Caco-2 (cell line): ENCODE measurements at regions not wholly inside any gene's neighbourhood (a gene's known extent, or its start where the extent isn't known, plus 50 kb on each side); places are given as distances from the start of the nearest gene placed in this dataset.

Source experiments
- BruUV-seq: library from RNA; stranded (reverse); fragments of 400-500 nt; replicated peaks from 2 replicates; lab custom pipeline; 2021; lab: Mats Ljungman, UMichigan
- CTCF ChIA-PET: fragments of 300-600 bp; sonication (Branson Sonifier 250); formaldehyde crosslinking; loops from one replicate; lab custom pipeline; 2022; ENCODE audit warnings: antibody characterized with exemption; lab: Charles Lee
- POLR2A ChIA-PET: fragments of 300-600 bp; sonication (Branson Sonifier 250); formaldehyde crosslinking; loops from one replicate; lab custom pipeline; 2022; ENCODE audit warnings: antibody characterized with exemption; lab: Charles Lee
- DNase-seq, 2 experiments: peaks; one replicate each; pipeline versions ENCODE4 v3.0.0 to v3.0.0-alpha.2; 2020 to 2022
- H3K27me3 ChIP-seq: replicated peaks from 2 replicates; pipeline ENCODE4 v1.6.0; 2011; ENCODE audit warnings: low read length; ENCODE audit not compliant: control insufficient read depth, insufficient read depth
- H3K36me3 ChIP-seq: 2 replicates; pipeline ENCODE4 v1.5.1; 2011; ENCODE audit warnings: low read length; ENCODE audit not compliant: control insufficient read depth, insufficient read depth
- H3K4me1 ChIP-seq: fragments of 250-450 bp; sonication (Bioruptor Pico); 2 replicates; pipeline ENCODE4 v1.5.1; 2020; ENCODE audit warnings: mild to moderate bottlenecking
- H3K4me3 ChIP-seq: 2 replicates; pipeline ENCODE4 v1.5.1; 2011; ENCODE audit warnings: low read depth, mild to moderate bottlenecking, control low read depth, low read length
- H3K9me3 ChIP-seq: fragments of 250-450 bp; sonication (Bioruptor Pico); 2 replicates; pipeline ENCODE4 v1.5.1; 2020; ENCODE audit warnings: mild to moderate bottlenecking, moderate library complexity
- H3K27ac Mint-ChIP-seq: one replicate; pipeline ENCODE4 v1.8.0; 2022; ENCODE audit warnings: mixed read lengths; ENCODE audit not compliant: unreplicated experiment
- H3K27me3 Mint-ChIP-seq: one replicate; pipeline ENCODE4 v1.8.0; 2022; ENCODE audit warnings: mixed read lengths; ENCODE audit not compliant: insufficient read depth, unreplicated experiment
- H3K36me3 Mint-ChIP-seq: one replicate; pipeline ENCODE4 v1.8.0; 2022; ENCODE audit warnings: mild to moderate bottlenecking, mixed read lengths; ENCODE audit not compliant: insufficient read depth, unreplicated experiment
- H3K4me1 Mint-ChIP-seq: one replicate; pipeline ENCODE4 v1.8.0; 2022; ENCODE audit warnings: low read depth, mixed read lengths; ENCODE audit not compliant: unreplicated experiment
- H3K4me3 Mint-ChIP-seq: one replicate; pipeline ENCODE4 v1.8.0; 2022; ENCODE audit warnings: mild to moderate bottlenecking, moderate library complexity, mixed read lengths; ENCODE audit not compliant: unreplicated experiment
- H3K9me3 Mint-ChIP-seq: one replicate; pipeline ENCODE4 v1.8.0; 2022; ENCODE audit warnings: mixed read lengths; ENCODE audit not compliant: unreplicated experiment
- intact Hi-C: fragments of 100-400 bp; cut with micrococcal nuclease; formaldehyde crosslinking; loops from one replicate; pipeline ENCODE4 v1.10.0; 2022; ENCODE audit not compliant: unreplicated experiment
- TF ChIP-seq, protein P1 (sequence below), 2 experiments: fragments of 200-600 bp in 1 of 2; IDR thresholded peaks; 1 replicate in 1 of 2; 2 replicates in 1 of 2; pipeline versions ENCODE4 v1.5.1 to v1.8.0; 2011 to 2022; ENCODE audit warnings: antibody characterized with exemption in 1 of 2, control low read depth in 1 of 2, inconsistent platforms in 1 of 2, low read depth in 1 of 2, low read length in 1 of 2, mild to moderate bottlenecking in 1 of 2, moderate library complexity in 1 of 2; ENCODE audit not compliant: insufficient read depth in 1 of 2, severe bottlenecking in 1 of 2, unreplicated experiment in 1 of 2

DNA sequence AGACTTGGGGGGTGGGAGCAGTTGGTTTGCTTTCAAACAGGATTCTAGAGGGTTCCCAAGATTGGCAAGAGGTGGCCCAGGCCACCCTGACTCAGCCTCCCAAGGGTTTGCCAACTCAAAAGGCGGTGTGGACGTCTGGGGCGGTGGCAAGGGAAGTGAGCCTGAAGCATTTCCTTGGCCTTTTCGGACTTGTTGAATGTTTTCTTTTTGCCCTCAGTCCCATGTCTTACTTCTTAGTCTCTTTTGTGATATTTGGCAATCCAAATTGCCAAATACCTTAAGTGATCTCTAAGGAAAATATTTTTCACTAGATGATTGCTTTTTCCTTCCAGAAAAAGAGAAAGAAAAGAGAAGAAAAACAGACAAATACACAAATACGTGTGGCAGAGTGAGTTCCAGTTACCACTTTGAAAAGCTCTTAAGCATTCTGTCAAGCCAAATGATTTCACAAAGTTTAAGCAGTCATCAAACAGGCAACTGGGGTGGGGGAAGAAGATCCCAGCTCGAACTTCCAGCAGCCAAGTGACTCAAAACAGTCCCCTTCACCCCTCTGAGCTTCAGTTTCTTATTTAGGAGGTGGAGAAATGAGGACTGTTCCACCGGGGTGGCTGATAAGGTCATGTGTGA lies 374.6 kb upstream of the USP24 start:
- Histone ChIP-seq H3K4me1 (no peaks in the 10 kb centered on the region), H3K4me3 (no peak overlapping the region), H3K9me3 (no peaks in the 10 kb centered on the region), H3K36me3 (no peaks in the 10 kb centered on the region), H3K27me3 (no peaks in the 10 kb centered on the region)
- H3K27ac Mint-ChIP-seq = no peak overlapping the region
- POLR2A ChIA-PET = no interaction called here
- no TSS peak for BruUV-seq
- intact Hi-C loops = no loop called here
- no peaks in the 10 kb centered on the region for H3K27me3 Mint-ChIP-seq
- no peaks in the 10 kb centered on the region for H3K36me3 Mint-ChIP-seq
- DNase-seq = no peak
- no peaks in the 10 kb centered on the region for H3K9me3 Mint-ChIP-seq
- TF ChIP-seq, protein P1, sequence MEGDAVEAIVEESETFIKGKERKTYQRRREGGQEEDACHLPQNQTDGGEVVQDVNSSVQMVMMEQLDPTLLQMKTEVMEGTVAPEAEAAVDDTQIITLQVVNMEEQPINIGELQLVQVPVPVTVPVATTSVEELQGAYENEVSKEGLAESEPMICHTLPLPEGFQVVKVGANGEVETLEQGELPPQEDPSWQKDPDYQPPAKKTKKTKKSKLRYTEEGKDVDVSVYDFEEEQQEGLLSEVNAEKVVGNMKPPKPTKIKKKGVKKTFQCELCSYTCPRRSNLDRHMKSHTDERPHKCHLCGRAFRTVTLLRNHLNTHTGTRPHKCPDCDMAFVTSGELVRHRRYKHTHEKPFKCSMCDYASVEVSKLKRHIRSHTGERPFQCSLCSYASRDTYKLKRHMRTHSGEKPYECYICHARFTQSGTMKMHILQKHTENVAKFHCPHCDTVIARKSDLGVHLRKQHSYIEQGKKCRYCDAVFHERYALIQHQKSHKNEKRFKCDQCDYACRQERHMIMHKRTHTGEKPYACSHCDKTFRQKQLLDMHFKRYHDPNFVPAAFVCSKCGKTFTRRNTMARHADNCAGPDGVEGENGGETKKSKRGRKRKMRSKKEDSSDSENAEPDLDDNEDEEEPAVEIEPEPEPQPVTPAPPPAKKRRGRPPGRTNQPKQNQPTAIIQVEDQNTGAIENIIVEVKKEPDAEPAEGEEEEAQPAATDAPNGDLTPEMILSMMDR (IDR thresholded peaks at IDR 0.05; ENCODE audit: insufficient read depth in 1 of 2, low read depth in 1 of 2, low read length in 1 of 2, severe bottlenecking in 1 of 2, unreplicated experiment in 1 of 2) = no peak
- no peak overlapping the region for H3K4me3 Mint-ChIP-seq
- H3K4me1 Mint-ChIP-seq = no peaks in the 10 kb centered on the region
- CTCF ChIA-PET = no interaction called here

DNA sequence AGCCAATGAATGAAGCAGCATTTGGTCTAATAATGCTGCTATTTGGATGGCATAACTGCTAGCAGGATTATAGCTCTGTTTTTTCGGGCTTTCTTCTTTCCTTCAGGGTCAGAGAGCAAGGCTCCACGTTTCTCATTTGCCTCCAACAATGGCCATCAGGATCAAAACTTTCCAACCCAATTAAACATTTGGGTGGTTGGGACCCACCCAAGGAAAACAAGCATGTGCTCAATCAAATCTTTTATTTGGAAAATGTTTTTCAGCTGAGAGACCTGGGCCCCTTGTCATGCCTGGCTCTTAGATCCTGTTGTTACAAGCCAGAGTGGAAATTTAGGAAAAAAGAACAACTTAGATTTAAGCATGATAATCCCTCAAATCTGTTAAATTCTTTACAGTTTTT lies 373.1 kb upstream of the USP24 start:
- Mint-ChIP-seq H3K27ac (no peak overlapping the region), H3K4me3 (no peak overlapping the region), H3K4me1 (no peaks in the 10 kb centered on the region), H3K36me3 (no peaks in the 10 kb centered on the region), H3K27me3 (no peaks in the 10 kb centered on the region), H3K9me3 (no peaks in the 10 kb centered on the region)
- BruUV-seq = no TSS peak
- intact Hi-C loops = no loop called here
- ChIA-PET POLR2A (no interaction called here), CTCF (no interaction called here)
- H3K36me3 ChIP-seq = no peaks in the 10 kb centered on the region
- TF ChIP-seq, protein P1 (IDR thresholded peaks at IDR 0.05; ENCODE audit: insufficient read depth in 1 of 2, low read depth in 1 of 2, low read length in 1 of 2, severe bottlenecking in 1 of 2, unreplicated experiment in 1 of 2) = no peak
- no peak for DNase-seq
- H3K9me3 ChIP-seq = no peaks in the 10 kb centered on the region
- H3K4me1 ChIP-seq = no peaks in the 10 kb centered on the region
- H3K27me3 ChIP-seq = no peaks in the 10 kb centered on the region
- H3K4me3 ChIP-seq = no peak overlapping the region

DNA sequence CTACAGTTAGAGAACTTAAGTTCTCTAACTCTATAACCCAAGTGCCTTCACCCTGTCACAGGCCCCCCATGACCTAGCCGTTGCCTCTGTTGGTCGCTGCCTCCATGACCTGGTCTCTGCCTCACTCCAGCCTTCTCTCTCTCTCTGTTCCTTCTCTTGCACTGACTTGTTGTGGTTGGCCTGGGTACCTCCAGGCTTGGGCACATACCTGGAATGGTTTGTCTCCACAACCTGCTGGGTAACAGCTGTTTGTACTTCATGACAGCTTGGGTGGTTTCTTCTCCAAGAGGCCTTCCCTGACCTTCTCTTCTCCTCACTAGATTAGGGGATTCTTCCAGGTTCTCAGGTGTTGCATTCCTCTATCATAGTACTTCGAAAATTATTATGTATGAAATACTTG lies 371.6 kb upstream of the USP24 start:
- DNase-seq = no peak
- CTCF ChIA-PET = no interaction called here
- BruUV-seq = no TSS peak
- Mint-ChIP-seq H3K4me1 (no peaks in the 10 kb centered on the region), H3K9me3 (no peaks in the 10 kb centered on the region), H3K4me3 (no peak overlapping the region), H3K27ac (no peak overlapping the region), H3K27me3 (no peaks in the 10 kb centered on the region), H3K36me3 (no peaks in the 10 kb centered on the region)
- no peaks in the 10 kb centered on the region for H3K36me3 ChIP-seq
- intact Hi-C loops = no loop called here
- POLR2A ChIA-PET = no interaction called here
- H3K4me3 ChIP-seq = no peak overlapping the region
- no peaks in the 10 kb centered on the region for H3K9me3 ChIP-seq
- no peaks in the 10 kb centered on the region for H3K4me1 ChIP-seq
- H3K27me3 ChIP-seq = no peaks in the 10 kb centered on the region
- TF ChIP-seq, protein P1 (IDR thresholded peaks at IDR 0.05; ENCODE audit: insufficient read depth in 1 of 2, low read depth in 1 of 2, low read length in 1 of 2, severe bottlenecking in 1 of 2, unreplicated experiment in 1 of 2) = no peak
